Upper lobe of left lung (tissue), 6 donors: ENCODE measurements at regions not wholly inside any gene's neighbourhood (a gene's known extent, or its start where the extent isn't known, plus 50 kb on each side); places are given as distances from the start of the nearest gene placed in this dataset.
A peak's percentile ranks its signal among the peaks of the same experiment; 100 is the strongest.

Experiments used
- ATAC-seq, 2 donors: fragments of 200-7000 bp; cut with Tn5 transposase; one replicate each; pipeline ENCODE4 v1.9.1; 2022; ENCODE audit warnings: mild to moderate bottlenecking in 2 of 2, moderate library complexity in 2 of 2; ENCODE audit not compliant: low FRiP score in 2 of 2
- DNase-seq, 2 donors: peaks; one replicate each; pipeline ENCODE4 v3.0.0-alpha.2; 2019 to 2020
- H3K27ac ChIP-seq, 4 donors: fragments of 200-600 bp; sonication (generic); one replicate each; pipeline ENCODE4 v1.5.1; 2016 to 2019
- H3K27me3 ChIP-seq, 4 donors: fragments of 200-600 bp; sonication (generic); one replicate each; pipeline ENCODE4 v1.5.1; 2017 to 2019
- H3K36me3 ChIP-seq, 4 donors: fragments of 200-600 bp; sonication (generic); one replicate each; pipeline ENCODE4 v1.5.1; 2016 to 2019
- H3K4me1 ChIP-seq, 4 donors: fragments of 200-600 bp; sonication (generic); one replicate each; pipeline ENCODE4 v1.5.1; 2018 to 2019
- H3K4me3 ChIP-seq, 4 donors: fragments of 200-600 bp; sonication (generic); one replicate each; pipeline ENCODE4 v1.5.1; 2017 to 2019; ENCODE audit warnings: mild to moderate bottlenecking in 2 of 4, moderate library complexity in 1 of 4
- H3K9me3 ChIP-seq, 4 donors: fragments of 200-600 bp; sonication (generic); one replicate each; pipeline ENCODE4 v1.5.1; 2018 to 2019
- EP300 ChIP-seq, 4 donors: sonication (generic); formaldehyde crosslinking; IDR thresholded peaks; one replicate each; pipeline ENCODE4 v1.5.1; 2017; ENCODE audit warnings: antibody characterized with exemption in 4 of 4, control low read depth in 2 of 4
- POLR2A ChIP-seq, 4 donors: fragments of 450-650 bp; IDR thresholded peaks; one replicate each; pipeline ENCODE4 v1.5.1; 2016 to 2017; ENCODE audit warnings: antibody characterized with exemption in 4 of 4, mild to moderate bottlenecking in 2 of 4
- POLR2AphosphoS5 ChIP-seq, 2 donors: sonication (generic); formaldehyde crosslinking; IDR thresholded peaks; one replicate each; pipeline ENCODE4 v1.5.1; 2017; ENCODE audit warnings: antibody characterized with exemption in 2 of 2
- WGBS, 2 donors: methylation state at CpG; one replicate each; pipeline ENCODE4 v1.1.5; 2017 to 2018; 5-methylcytosine and 5-hydroxymethylcytosine counted together
- TF ChIP-seq, protein P1 (sequence below), 6 experiments: fragments of 450-650 bp in 4 of 6; fragments of 200-600 bp in 2 of 6; sonication (generic) in 2 of 6; IDR thresholded peaks; one replicate each; pipeline ENCODE4 v1.5.1; 2016 to 2019; ENCODE audit warnings: antibody characterized with exemption in 6 of 6
- donor health status: DM: no; HTN: no; CAD: no; lungs with moderate emphysema.
- donor health status: DM: no; HTN: yes; CAD: no; lungs with severe emphysema.

DNA sequence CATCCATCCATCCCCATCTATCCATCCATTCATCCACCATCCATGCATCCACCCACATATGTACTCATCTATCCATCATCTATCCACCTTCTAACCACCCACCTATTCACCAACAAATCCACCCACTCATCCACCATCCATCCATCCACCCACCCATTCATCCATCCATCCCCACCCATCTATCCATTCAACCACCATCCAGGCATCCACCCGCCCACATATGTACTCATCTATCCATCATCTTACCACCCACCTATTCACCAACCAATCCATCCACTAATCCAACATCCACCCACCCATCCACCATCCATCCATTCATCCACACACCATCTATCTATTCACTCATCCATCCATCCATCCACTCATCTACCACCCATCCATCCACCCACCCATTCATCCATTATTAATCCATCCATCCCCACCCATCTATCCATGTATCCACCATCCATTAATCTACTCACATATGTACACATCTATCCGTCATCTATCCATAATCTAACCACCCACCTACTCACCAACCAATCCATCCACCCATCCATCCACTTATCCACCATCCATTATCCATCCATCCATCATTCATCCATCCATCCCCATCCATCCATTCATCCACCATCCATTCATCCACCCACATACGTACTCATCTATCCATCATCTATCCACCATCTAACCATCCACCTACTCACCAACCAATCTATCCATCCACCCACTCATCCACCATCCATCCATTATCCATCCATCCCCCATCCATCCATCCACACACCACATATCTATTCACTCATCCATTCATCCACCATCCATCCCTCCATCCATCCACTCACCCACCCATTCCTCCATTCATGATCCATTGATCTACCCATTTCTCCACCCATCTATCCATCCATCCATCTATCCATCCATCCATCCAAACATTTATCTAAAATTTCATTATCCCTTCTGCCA is 940.0 kb downstream of the BRD1 start:
- DNase-seq (no peak), ATAC-seq (no peak)
- H3K4me1 ChIP-seq: no peaks in the 10 kb centered on the region
- no peaks in the 10 kb centered on the region for H3K36me3 ChIP-seq
- peaks cover 0 to 5% (median 0%) of the 10 kb centered on the region in 4 donors for H3K9me3 ChIP-seq
- H3K27ac ChIP-seq: no peak overlapping the region
- no peak for TF ChIP-seq POLR2A (IDR thresholded peaks at IDR 0.05)
- no peak for TF ChIP-seq EP300 (IDR thresholded peaks at IDR 0.05)
- TF ChIP-seq POLR2AphosphoS5 (IDR thresholded peaks at IDR 0.05): no peak
- TF ChIP-seq, protein P1, sequence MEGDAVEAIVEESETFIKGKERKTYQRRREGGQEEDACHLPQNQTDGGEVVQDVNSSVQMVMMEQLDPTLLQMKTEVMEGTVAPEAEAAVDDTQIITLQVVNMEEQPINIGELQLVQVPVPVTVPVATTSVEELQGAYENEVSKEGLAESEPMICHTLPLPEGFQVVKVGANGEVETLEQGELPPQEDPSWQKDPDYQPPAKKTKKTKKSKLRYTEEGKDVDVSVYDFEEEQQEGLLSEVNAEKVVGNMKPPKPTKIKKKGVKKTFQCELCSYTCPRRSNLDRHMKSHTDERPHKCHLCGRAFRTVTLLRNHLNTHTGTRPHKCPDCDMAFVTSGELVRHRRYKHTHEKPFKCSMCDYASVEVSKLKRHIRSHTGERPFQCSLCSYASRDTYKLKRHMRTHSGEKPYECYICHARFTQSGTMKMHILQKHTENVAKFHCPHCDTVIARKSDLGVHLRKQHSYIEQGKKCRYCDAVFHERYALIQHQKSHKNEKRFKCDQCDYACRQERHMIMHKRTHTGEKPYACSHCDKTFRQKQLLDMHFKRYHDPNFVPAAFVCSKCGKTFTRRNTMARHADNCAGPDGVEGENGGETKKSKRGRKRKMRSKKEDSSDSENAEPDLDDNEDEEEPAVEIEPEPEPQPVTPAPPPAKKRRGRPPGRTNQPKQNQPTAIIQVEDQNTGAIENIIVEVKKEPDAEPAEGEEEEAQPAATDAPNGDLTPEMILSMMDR (IDR thresholded peaks at IDR 0.05): no peak
- no peaks in the 10 kb centered on the region for H3K27me3 ChIP-seq
- H3K4me3 ChIP-seq: no peak overlapping the region
- 78 to 94% methylated on average over 3 of the region's 3 CpGs for WGBS, 2 donors

DNA sequence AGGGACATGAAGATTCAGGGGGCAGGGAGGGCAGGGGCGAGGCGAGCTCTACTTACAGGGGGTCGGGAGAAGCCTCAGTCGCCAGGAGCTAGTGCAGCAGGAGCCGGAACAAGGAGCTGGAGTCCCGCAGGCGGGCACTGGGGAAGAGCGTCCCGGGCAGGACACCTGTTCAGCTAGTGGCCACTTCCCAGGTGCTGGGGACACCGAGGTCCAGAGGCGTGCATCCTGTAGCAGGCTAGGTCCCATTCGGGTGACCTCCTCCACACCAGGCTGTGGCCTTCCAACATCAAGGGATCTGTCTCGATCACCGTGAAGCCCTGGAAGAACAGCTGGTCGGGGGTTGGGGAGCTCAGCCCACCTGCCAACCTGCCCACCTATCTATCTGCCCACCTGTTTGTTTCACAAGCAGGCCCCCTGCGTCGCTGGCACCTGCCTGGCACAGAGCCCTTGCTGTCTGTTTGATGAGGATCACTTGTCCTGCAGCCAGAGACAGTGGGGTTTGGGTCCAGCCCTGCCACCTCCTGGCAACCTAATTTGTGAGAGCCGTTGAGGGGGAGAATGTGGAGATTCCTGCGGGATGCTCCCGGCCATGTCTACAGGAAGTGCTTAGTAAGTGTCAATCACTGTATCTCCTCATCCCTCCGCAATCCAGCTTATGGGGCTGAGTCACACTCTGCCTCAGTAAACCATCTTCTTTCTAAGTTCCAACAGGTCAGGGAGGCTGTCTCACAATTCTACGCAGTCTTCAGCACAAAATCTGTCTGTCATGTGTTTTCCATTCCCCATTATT is 940.9 kb downstream of the BRD1 start:
- Histone ChIP-seq H3K9me3 (peaks cover 0 to 4% (median 0%) of the 10 kb centered on the region in 4 donors), H3K27me3 (no peaks in the 10 kb centered on the region), H3K27ac (no peak overlapping the region), H3K4me3 (no peak overlapping the region), H3K4me1 (no peaks in the 10 kb centered on the region), H3K36me3 (no peaks in the 10 kb centered on the region)
- WGBS, 2 donors: 71 to 85% methylated on average over 12 to 22 of the region's 22 CpGs
- ATAC-seq (no peak), DNase-seq (peak; percentile 13 to 62)
- no peak for TF ChIP-seq EP300 (IDR thresholded peaks at IDR 0.05)
- TF ChIP-seq POLR2A (IDR thresholded peaks at IDR 0.05): no peak
- TF ChIP-seq, protein P1 (IDR thresholded peaks at IDR 0.05): no peak
- TF ChIP-seq POLR2AphosphoS5 (IDR thresholded peaks at IDR 0.05): no peak

DNA sequence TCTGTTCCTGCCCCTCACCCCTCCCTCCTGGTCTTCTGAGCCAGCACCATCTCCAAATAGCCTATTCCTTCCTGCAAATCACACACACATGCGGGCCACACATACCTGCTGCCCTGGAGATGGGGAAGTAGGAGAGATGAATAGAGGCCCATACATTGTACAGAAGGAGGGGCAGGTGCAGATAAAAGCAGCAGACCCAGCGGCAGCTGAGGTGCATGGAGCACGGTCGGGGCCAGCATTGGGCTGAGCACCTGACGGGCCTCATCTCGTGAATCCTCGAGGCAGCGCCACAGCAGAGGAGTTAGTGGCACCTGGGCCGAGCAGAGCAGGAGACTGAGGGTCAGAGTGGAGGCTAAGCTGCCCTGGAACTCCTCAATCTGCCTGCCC is 941.8 kb downstream of the BRD1 start:
- TF ChIP-seq POLR2AphosphoS5 (IDR thresholded peaks at IDR 0.05) (no peak), POLR2A (IDR thresholded peaks at IDR 0.05) (no peak)
- TF ChIP-seq, protein P1 (IDR thresholded peaks at IDR 0.05): no peak
- DNase-seq: peak; percentile 8 to 53

DNA sequence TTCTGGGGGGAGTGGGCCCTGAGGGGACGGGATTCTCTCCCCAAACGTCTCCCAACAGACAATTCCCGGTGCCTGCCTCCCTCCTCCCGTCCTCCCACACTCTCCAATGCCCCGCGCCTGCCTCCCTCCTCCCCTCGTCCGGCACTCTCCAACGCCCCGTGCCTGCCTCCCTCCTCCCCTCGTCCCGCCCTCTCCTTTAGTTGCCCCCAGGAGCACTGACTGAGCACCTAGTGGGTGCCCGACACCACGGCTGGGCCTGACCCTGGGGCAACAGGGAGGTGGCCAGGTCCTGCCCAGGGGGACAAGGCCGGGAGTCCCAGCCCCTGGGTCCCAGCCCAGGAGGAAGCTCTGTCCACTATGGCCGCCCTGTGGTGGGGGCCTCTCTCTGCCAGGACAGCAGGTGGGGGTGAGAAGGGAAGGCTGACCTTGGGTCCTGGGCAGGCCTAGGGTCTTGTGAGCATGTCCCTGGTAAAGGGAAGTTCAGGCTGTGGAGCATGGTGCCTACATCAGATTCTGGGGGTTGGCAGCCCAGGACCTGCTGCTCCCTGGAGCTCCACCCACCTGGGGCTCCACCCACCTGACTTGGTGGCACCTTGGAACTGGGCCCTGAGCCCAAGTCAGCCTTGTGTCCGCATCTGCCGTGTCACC is 942.3 kb downstream of the BRD1 start:
- no peaks in the 10 kb centered on the region for H3K9me3 ChIP-seq
- H3K4me3 ChIP-seq: no peak overlapping the region
- no peak overlapping the region for H3K27ac ChIP-seq
- H3K27me3 ChIP-seq: no peaks in the 10 kb centered on the region
- no peak for ATAC-seq
- no peaks in the 10 kb centered on the region for H3K36me3 ChIP-seq
- H3K4me1 ChIP-seq: no peaks in the 10 kb centered on the region
- TF ChIP-seq POLR2A (IDR thresholded peaks at IDR 0.05) (no peak), POLR2AphosphoS5 (IDR thresholded peaks at IDR 0.05) (no peak), EP300 (IDR thresholded peaks at IDR 0.05) (no peak)
- TF ChIP-seq, protein P1 (IDR thresholded peaks at IDR 0.05): no peak
- DNase-seq: peak in 1 of 2 donors; percentile 17
- WGBS, 2 donors: 62 to 67% methylated on average over 16 to 17 of the region's 18 CpGs

More for the DNA sequence above, 941.8 kb downstream of the BRD1 start:
- 73 to 90% methylated on average over 9 of the region's 9 CpGs for WGBS, 2 donors
- ATAC-seq: no peak
- Histone ChIP-seq H3K4me3 (no peak overlapping the region), H3K27ac (no peak overlapping the region), H3K27me3 (no peaks in the 10 kb centered on the region), H3K9me3 (no peaks in the 10 kb centered on the region), H3K4me1 (no peaks in the 10 kb centered on the region), H3K36me3 (no peaks in the 10 kb centered on the region)
